OCI-LY3 (cell line): ENCODE measurements at regions not wholly inside any gene's neighbourhood (a gene's known extent, or its start where the extent isn't known, plus 50 kb on each side); places are given as distances from the start of the nearest gene placed in this dataset.

ENCODE experiments used
- CTCF ChIP-seq: fragments of 200-600, 300-600 bp; sonication (generic); IDR thresholded peaks from 2 replicates; pipeline ENCODE4 v1.5.1; 2014; ENCODE audit warnings: antibody characterized with exemption, low read length, low read depth
- EZH2phosphoT487 ChIP-seq: fragments of 200-600 bp; shearing (Covaris generic); IDR thresholded peaks from 2 replicates; pipeline ENCODE4 v1.6.1; 2018; ENCODE audit warnings: antibody characterized with exemption, mixed run types, low read depth

- TF ChIP-seq CTCF (no peak), EZH2phosphoT487 (no peak)
These were observed 76.6 kb downstream of the RPL10L start for GRCh38 chr14:46574978-46575375.
